Stomach smooth muscle (tissue), 2 donors: ENCODE measurements at regions not wholly inside any gene's neighbourhood (a gene's known extent, or its start where the extent isn't known, plus 50 kb on each side); places are given as distances from the start of the nearest gene placed in this dataset.
"Not testable (repeated sequence)": the region's sequence is repeated elsewhere in the genome, so short reads cannot be mapped to it uniquely, and the experiment has no call there.

Experiments
- H3K27ac ChIP-seq: one replicate; pipeline ENCODE4 v1.7.0; 2013; ENCODE audit warnings: mild to moderate bottlenecking, low read length, inconsistent platforms
- H3K27me3 ChIP-seq, 2 donors: one replicate each; pipeline ENCODE4 v1.7.0; 2013; ENCODE audit warnings: low read length in 2 of 2; ENCODE audit not compliant: insufficient read depth in 2 of 2, control insufficient read depth in 1 of 2
- H3K36me3 ChIP-seq, 2 donors: one replicate each; pipeline ENCODE4 v1.7.0; 2013; ENCODE audit warnings: low read length in 2 of 2; ENCODE audit not compliant: control insufficient read depth in 2 of 2, insufficient read depth in 2 of 2
- H3K4me1 ChIP-seq: one replicate; pipeline ENCODE4 v1.7.0; 2013; ENCODE audit warnings: low read length; ENCODE audit not compliant: control insufficient read depth, insufficient read depth
- H3K4me3 ChIP-seq, 2 donors: one replicate each; pipeline ENCODE4 v1.7.0; 2013; ENCODE audit warnings: low read length in 2 of 2
- H3K9ac ChIP-seq, 2 donors: one replicate each; pipeline ENCODE4 v1.7.0; 2013; ENCODE audit warnings: low read length in 2 of 2, mild to moderate bottlenecking in 1 of 2
- H3K9me3 ChIP-seq, 2 donors: one replicate each; pipeline ENCODE4 v1.7.0; 2013; ENCODE audit warnings: low read length in 2 of 2; ENCODE audit not compliant: control insufficient read depth in 2 of 2
- donor health status: healthy.
- donor health status: Pancreatic carcinoma.

GRCh38 chr16:29605593-29606205, 57.3 kb upstream of the SPN start:
- H3K9ac ChIP-seq, H3K27ac ChIP-seq, H3K36me3 ChIP-seq, H3K9me3 ChIP-seq, H3K4me3 ChIP-seq, H3K27me3 ChIP-seq: not testable (repeated sequence)
- H3K4me1 ChIP-seq, result peaks cover 40% of the 10 kb centered on the region

- H3K36me3 ChIP-seq, H3K4me3 ChIP-seq, H3K9me3 ChIP-seq, H3K27me3 ChIP-seq, H3K9ac ChIP-seq: not testable (repeated sequence)
- peak overlapping the region; percentile 55 for H3K27ac ChIP-seq
- peaks cover 39% of the 10 kb centered on the region for H3K4me1 ChIP-seq
Measured at GRCh38 chr16:29606669-29607427, 56.2 kb upstream of the SPN start.

DNA sequence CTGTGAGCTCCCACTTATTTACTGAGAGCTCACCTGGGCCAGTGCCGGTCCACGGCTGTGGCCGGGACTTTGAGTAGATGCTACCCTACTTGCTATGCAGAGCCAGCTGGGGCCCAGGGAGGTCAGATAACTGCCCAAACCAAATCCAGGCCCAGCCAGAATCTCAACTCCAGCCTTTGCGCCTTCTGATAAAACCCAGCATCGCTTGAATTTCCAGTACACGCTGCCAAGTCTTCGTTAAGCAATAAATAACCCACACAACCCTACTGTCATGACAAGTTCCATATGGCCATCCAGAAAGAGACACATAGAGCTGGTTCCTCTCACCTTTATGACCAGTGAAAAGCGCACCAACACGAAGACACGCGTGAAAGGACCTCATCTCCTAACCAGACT, 55.6 kb upstream of the SPN start:
- not testable (repeated sequence) for H3K27me3 ChIP-seq, H3K36me3 ChIP-seq, H3K9me3 ChIP-seq
- peak overlapping the region; percentile 55 for H3K27ac ChIP-seq
- H3K9ac ChIP-seq, result peak overlapping the region in 1 of 2 donors; percentile 5
- H3K4me3 ChIP-seq, result peak overlapping the region in 1 of 2 donors; percentile 12
- H3K4me1 ChIP-seq, result peaks cover 34% of the 10 kb centered on the region

- H3K4me3 ChIP-seq, result peak overlapping the region; percentile 66 to 76
- H3K4me1 ChIP-seq, H3K9me3 ChIP-seq, H3K27me3 ChIP-seq, H3K36me3 ChIP-seq: not testable (repeated sequence)
- H3K27ac ChIP-seq, result peak overlapping the region; percentile 41
- H3K9ac ChIP-seq, result peak overlapping the region in 1 of 2 donors; percentile 60
Measured at GRCh38 chr16:29612381-29613306, 50.4 kb upstream of the SPN start.
